NCI-H460 (cell line): ENCODE measurements at regions not wholly inside any gene's neighbourhood (a gene's known extent, or its start where the extent isn't known, plus 50 kb on each side); places are given as distances from the start of the nearest gene placed in this dataset.

Source experiments
- DNase-seq: peaks from one replicate; pipeline ENCODE4 v3.0.0-alpha.2; 2016; ENCODE audit warnings: low read depth; ENCODE audit errors: extremely low read depth

DNA sequence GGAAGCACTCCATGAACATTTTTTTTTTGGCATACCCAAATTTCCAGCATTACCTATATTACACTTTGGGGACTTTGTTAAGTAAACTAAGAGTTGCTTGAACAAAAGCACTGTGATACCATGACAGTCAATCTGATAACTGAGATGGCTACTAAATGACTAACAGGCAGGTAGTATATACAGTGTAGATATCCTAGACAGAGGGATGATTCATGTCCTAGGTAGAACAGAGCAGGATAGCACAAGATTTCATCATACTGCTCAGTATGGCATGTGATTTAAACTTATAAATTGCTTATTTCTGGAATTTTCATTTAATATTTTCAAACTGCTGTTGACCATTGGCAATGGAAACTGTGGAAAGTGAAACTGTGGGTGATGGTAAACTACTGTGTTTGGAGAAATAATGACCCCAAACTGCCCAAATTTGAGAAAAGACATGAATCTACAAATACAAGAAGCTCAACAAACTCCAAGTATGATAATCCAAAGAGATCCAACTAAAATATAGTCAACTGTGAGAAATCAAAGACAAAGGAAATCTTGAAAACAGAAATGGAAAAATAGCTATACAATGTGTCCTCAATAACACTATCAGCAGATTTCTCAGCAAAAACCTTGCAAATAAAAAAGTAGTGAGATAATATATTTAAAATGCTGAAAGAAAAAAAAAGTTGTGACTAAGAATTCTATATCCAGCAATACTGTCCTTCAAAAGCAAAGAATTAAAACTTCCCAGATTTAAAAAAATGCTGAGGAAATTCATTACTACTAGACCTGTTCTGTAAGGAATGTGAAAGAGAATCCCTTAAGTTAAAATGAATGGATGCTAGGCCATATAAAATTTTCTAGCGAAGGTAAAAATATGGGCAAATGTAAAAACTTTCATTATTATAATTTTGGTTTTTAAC, 410.4 kb downstream of the DUSP10 start:
- DNase-seq: no peak

DNA sequence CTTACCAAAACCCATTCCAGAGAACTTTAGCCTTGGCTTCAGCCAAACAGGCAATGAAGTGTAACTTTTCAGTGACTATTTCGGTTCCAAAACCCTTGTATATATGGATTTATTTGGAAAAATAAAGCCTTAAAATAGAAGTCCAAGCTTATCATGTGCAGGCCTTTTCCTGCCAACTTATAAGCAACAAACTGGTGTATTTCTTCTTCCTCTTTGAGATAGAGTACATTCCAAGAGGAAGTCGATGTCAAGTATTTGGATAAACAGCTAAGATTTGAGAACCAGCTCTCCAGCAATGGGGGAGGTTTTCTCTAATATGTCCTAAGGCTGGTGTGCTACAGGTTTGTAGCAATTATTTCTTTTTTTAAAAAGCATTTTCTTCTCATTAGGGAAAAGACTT, 407.8 kb downstream of the DUSP10 start:
- DNase-seq: no peak

DNA sequence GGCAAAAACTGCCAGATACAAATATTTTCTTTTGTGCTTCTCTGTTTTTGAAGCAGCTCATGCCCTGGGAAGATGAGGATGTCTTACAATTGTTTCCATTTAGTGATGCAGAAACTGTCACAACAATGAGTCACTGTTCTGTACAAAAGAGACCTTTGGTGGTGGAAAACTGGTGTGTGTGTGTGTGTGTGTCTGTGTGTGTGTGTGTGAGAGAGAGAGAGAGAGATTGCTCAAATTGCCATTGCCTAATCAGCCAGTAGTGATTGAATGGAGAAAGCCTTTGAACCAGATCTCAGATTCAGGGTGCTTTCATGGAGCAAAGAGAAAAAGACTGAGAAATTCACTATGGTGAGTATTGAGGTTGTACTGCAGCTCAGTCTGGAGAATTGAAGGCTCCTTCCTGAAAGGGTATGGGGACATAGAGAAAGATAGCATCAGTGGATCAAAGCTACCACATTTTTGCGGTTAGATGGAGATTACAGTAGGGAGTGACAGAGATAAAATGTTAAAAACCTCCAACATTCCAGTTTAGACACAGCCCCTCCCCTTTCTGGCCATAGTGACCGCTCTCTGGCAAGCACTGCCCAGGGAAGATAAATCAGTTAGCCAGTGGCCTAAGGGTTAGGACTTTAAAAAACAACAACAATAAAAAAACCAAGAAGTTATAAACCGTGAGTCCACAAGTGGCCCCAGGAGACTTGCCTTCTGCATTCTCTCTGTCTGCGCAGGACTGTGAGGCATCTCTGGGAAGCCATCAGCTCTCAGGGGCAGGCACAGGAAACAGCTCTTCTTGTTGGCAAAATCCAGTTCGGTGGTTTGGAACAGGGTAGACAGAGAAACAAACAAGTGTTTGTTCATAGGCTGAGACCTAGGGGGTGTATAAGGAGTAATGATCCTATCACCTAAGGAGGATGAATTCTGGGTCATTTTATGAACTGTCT, 406.5 kb downstream of the DUSP10 start:
- peak; percentile 43 for DNase-seq

DNA sequence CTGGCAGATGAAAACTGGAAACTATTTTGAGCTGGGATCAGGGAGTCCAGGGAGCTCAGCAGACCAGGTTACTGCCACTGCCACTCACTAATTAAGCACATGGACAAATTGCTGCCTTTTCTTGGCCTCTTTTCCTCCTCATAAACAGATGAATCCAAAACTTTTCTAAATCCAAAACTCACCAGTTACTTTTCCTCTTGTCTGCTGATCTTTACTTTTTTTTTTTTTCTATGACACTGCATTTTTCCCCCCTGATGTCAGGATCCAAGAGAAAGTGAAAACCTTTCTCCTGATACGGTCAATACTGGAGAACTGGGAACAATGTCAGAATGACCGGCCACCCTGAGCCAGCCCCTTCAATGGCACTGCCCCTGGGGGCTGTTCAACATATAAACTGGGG, 405.8 kb downstream of the DUSP10 start:
- no peak for DNase-seq

DNA sequence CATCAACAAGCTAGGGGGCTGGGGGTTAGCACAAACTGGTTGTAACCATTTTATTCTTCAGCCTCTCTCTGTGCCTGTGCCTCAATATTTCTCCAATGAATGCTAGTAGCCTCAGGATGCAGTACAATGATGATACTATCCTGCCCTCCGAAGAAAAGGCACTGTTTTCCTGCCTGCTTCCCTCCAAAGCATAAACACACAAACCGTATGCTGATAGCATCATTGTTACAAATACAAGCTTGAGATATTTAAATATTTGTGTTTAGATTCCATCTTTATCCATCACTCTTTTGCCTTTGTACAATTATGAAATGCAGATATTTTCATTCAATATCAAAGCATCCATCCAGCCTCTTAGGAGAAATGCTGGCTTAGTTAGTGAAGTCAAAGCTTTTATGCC, 404.8 kb downstream of the DUSP10 start:
- DNase-seq: no peak

DNA sequence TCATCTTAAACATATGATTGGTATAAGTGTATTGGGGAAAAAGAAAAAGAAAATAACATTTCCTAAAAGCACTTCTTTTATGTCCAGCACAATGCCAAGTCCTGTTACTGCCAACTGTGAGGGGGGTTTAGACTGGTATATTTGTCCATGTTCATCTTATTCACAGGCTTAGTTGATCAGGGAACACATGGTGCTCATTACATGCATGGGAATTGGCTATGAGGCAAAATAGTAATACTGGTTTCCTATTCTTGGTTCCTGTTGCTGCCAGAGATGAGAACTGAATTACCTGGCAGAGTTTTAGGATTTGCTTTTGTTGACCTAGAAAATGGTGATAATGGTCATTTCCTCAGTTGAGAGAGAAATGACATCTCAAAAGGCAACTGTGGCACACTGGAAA, 398.8 kb downstream of the DUSP10 start:
- DNase-seq: no peak

DNA sequence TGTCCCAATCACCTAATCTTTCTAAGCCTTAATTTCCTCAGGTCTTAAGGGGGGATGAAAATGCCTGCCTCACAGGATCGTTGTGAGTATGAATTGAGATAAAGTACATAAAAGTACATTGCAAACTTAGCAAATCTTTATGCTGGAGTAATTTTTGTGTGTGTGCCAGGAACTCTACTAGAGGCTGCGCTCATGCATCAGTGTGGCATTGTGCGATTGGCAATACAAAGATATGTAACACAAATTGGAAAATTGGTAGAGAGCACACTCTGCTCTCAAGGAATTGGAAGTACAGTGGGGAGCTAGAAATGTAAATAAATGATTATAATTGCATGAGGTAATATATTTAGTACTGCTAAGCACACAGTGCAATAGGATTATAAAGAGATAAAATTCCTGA, 398.3 kb downstream of the DUSP10 start:
- no peak for DNase-seq

DNA sequence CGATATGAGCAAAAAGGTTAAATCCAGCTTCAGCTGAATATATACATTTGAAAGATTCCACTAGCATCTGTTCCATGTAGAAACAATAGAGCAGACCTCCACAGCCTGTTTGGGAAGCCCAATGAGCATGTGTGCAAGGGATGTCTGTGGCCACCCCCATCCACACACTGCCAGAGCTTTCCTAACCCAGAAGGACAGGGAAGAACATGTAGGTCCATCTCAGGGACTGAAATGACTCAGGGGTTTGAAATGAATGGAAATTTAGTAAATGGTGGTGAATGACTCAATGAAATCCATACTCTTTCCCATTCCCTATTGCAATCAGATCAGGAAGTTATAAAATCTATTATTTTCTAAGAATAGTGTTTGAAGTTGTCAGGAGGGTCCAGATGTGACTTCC, 397.2 kb downstream of the DUSP10 start:
- no peak for DNase-seq

DNA sequence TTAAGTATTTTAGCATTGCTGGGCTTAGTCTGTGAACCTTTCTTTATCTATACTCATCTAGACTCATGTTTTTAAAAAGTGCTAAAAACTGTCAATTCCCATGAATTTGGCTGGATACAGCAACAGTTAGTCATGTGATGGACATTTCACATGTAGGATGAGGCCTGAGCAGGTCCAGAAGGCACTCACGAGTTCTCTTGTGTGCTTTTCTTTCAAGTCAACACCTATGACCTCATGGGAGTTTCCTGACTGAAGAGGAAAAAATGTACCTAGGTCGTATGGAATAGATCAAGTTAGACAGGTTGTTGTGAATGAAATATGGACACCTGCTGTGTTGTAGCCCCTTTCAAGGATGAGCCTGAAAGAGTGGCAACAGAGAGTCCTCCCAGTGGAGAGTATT, 394.2 kb downstream of the DUSP10 start:
- no peak for DNase-seq

DNA sequence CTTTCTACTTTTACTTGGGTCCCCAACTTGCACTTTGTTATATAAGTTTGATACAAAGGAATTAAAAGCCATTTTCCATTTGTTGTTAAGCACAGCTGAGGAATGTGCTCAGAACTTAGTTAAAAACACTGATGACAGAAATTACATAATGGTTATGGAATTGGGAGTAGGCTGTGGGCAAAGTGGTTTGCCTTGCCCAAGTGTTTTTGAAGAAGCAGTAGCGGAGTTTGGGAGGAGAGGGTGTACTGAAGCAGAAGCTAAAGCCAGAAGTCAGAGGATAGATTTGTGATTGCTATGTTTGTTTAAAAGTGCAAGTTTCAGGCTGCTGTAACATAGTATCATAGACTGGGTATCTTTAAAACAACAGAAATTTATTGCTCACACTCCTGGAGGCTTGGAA, 391.8 kb downstream of the DUSP10 start:
- no peak for DNase-seq

DNA sequence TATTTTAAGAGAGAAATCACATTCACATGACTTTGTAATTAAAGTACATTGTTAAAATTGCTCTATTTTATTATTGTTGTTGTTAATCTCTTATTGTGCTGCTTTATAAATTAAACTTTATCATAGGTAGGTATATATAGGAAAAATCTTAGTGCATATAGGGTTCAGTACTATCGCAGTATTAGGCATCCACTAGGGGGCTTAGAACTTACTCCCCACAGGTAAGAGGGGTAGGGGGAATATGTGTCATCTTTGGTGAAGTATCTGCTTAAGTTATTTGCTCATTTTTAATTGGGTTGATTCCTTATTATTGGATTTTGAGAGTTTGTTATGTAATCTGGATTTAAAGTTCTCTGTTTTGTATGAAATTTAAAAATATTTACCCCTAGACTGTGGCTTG, 385.2 kb downstream of the DUSP10 start:
- no peak for DNase-seq

DNA sequence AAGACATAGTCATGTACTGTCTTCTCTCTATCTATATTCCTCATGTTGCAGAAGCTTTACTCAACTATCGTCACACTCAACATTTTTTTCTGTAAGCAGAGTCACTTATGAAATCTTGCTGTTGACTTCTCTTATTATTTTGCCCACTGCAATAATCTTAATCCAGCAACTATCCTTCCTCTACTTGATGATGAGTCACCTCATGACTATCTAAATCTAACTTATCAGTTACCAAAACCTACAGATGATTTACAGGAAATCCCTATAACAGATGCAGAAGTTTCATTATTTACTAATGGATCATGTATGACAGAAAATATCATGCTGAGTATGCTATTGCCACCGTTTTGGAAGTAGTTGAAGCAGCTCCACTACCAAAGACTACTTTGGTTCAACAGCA, 378.9 kb downstream of the DUSP10 start:
- no peak for DNase-seq

DNA sequence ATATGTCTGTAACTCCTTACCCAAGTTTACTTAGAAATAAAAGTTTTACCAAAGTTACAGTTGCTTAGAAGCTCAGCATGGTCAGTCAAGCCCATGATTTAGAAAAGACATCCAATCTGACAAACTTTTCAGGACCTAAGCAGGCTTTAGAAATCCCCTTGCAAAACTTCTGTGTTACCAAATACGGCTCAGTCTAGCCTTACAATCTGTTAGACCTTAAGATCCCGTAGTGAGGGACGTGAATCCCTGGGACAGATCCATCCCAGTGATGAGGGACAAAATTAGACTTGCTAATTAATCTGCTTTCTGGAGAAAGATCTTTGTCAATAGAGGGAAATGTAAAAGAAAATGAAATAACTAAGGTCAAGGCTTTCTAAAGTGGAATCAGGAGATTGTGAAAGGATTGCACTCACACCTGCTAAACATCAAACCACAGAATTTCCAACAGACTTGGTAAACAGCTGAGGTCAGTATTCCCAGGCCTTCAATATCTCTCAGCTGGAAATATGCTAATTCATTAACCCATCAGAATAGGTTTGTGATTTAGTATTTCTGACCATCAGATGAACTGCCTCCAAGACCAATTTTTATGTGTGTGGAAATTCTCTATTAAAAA, 375.3 kb downstream of the DUSP10 start:
- no peak for DNase-seq

DNA sequence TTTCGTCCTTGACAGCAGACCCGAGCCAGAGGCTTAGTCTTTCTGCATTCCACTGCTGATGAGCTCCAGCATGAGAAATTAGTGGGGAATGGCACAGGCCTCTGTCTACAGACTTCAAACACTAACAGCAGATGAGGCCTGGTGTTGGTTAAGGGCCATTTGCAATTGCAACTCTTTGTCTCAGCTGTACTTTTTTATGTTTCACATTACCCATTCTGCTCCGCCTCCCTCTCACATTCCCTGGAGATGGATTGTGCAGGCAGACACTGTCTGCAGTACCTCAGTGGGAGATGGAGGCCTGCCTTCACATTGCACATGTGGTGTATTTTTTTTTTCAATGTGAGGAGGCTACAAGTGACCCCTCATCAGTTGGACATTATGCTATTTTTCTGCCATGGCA, 370.2 kb downstream of the DUSP10 start:
- no peak for DNase-seq

DNA sequence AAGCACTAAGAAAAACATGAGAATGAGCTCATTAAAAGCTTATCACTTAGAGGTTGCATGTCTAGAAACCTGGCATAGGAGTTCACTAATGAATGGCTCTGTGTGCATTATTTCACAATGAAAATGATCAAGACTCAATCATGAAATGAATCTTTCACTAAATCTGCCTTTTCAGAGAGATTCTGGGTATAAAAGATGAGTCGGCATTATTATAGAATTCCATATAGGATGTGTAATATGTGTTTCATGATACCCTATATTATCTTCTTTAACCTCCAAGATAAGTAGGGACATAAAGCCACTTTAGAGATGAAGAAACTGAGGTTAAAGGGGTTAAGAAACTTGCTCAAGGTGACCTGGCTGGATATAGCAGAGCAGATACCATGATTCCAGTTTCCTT, 368.1 kb downstream of the DUSP10 start:
- DNase-seq: no peak

DNA sequence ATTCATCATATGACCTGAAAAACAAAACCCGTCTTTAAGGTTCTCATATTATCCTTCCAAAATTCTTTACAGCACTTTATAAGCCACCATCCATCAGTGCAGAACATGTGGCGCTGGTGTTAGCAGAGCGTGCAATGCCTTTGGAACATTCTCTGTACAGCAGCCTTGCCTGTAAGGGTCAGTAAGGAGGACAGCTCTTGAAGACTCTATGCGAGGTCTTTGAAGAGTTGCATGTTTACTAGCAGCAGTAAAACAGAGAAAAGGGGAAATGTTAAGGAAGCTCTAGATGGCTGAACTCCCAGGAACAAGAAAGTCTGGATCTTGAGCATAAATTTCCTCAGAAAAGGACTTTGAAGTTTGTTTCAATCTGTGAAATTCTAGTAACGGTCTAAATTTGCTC, 365.6 kb downstream of the DUSP10 start:
- no peak for DNase-seq

DNA sequence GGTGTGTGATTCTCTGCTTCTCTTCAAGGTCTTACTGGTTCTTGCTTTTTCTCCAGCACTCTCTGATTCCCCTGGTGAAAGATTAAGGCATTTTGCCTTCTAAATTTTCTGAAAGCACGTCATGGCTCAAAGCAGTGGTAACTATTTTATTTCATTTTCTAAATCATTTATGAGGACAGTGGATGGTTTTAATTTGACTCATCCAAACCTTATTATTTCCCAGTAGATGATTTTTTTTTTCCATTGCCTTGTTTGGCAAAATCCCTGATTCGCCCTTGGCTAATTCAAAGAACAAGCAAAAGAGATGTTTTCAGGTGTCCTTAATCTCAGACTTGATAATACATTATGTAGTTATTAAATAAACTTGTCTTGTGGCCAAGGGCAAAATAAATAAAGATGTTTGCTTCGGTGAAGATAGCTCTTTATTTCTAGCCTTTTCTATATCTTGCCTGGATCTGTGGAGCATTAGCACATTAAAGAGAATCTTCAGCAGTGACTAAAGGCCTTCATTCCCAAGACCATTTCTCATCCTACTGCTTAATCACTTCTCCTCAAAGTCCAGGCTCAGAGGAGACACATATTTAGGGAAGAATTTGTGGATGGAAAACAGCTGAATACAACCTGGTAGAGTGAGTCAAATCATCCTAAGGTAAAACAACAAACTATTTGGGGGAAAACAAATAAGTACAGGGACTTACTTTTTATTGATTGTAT, 359.8 kb downstream of the DUSP10 start:
- no peak for DNase-seq

DNA sequence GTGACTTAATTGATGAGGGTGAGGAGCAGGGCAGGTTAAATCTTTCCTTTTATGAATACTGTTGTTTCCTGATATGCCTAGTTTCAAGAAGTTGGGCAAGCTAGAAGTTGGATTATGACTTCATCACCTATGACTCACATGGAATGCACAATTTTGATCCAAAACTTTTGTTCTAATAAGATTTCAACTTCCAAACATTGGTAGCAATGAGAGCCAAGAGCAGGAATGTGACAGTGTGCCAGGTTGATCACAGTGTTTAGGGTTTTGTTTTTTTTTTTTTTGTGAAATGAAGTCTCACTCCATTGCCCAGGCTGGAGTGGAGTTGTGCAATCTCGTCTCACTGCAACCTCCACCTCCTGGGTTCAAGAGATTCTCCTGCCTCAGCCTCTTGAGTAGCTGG, 349.4 kb downstream of the DUSP10 start:
- DNase-seq: no peak

DNA sequence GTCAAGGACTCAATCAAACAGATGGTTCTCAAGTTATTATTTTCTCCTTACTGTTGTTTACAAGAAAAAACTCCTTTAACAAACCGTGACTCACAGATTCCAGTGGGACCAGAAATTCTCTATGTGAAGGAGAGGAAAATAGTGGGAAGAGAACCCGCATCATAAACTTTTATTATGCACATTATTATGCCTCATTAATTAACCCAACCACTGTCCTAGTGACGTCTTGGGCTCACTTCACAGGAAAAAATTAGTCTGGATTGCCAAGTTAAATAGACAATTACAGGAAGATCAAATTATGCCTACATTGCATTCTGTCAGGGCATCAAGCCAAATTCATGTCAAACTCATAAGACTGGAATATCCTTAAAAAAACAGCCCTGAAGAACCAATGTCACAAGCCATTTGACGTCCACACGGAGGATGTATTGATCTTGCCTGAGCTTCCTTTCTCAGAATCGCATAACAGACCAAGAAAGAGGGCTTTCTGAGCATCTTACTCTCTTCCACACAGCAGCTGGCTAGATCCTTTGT, 347.8 kb downstream of the DUSP10 start:
- DNase-seq: peak; percentile 53

DNA sequence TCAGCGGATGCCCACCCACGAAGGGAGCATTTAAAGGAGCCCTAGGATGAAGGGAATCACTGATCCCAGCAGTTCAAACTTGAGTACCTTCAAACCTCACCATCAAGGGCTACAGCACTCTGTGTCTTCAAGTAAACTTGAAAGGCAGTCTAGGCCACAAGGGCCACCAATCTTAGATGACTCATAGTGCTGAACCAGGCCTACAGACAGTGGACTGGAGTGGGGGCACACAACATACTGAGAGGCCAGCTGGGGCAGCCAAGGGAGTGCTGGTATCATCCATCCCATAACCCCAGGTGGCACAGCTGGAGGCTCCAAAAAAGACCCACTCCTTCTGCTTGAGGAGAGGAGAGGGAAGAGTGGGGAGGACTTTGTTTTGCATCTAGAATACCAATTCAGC, 345.4 kb downstream of the DUSP10 start:
- DNase-seq: no peak
